Lung (tissue), 11 donors: ENCODE measurements at regions not wholly inside any gene's neighbourhood (a gene's known extent, or its start where the extent isn't known, plus 50 kb on each side); places are given as distances from the start of the nearest gene placed in this dataset.

Experiments used
- ATAC-seq: fragments of 200-7000 bp; cut with Tn5 transposase; one replicate; pipeline ENCODE4 v1.9.1; 2020; ENCODE audit warnings: moderate number of reproducible peaks; ENCODE audit not compliant: insufficient read depth, low FRiP score
- DNase-seq, 3 donors: peaks; one replicate each; pipeline ENCODE4 v3.0.0-alpha.2; 2013 to 2017
- H3K27ac ChIP-seq, 2 donors: one replicate each; pipeline ENCODE4 v1.5.1; 2013; ENCODE audit warnings: mild to moderate bottlenecking in 2 of 2, moderate library complexity in 2 of 2, control low read depth in 1 of 2, inconsistent platforms in 1 of 2, low read depth in 1 of 2, low read length in 1 of 2
- H3K27me3 ChIP-seq, 3 donors: one replicate each; pipeline ENCODE4 v1.5.1; 2013; ENCODE audit warnings: low read length in 2 of 3; ENCODE audit not compliant: control insufficient read depth in 3 of 3, insufficient read depth in 3 of 3
- H3K36me3 ChIP-seq, 4 donors: one replicate each; pipeline ENCODE4 v1.5.1; 2013; ENCODE audit warnings: low read length in 4 of 4, mild to moderate bottlenecking in 1 of 4, moderate library complexity in 1 of 4; ENCODE audit not compliant: control insufficient read depth in 4 of 4, insufficient read depth in 4 of 4
- H3K4me1 ChIP-seq, 5 donors: one replicate each; pipeline ENCODE4 v1.5.1; 2013; ENCODE audit warnings: low read length in 5 of 5, mild to moderate bottlenecking in 2 of 5, moderate library complexity in 1 of 5; ENCODE audit not compliant: control insufficient read depth in 5 of 5, insufficient read depth in 5 of 5
- H3K4me3 ChIP-seq: one replicate; pipeline ENCODE4 v1.5.1; 2013; ENCODE audit warnings: mild to moderate bottlenecking, control low read depth, moderate library complexity
- H3K9ac ChIP-seq, 2 donors: one replicate each; pipeline ENCODE4 v1.5.1; 2013; ENCODE audit warnings: low read length in 2 of 2, control low read depth in 1 of 2; ENCODE audit not compliant: insufficient read depth in 1 of 2
- H3K9me3 ChIP-seq, 4 donors: one replicate each; pipeline ENCODE4 v1.5.1; 2013; ENCODE audit warnings: low read length in 3 of 4, mild to moderate bottlenecking in 1 of 4, moderate library complexity in 1 of 4; ENCODE audit not compliant: control insufficient read depth in 4 of 4, insufficient read depth in 3 of 4
- CTCF ChIP-seq: IDR thresholded peaks from 2 replicates; pipeline ENCODE4 v1.5.1; 2012; ENCODE audit warnings: mild to moderate bottlenecking; ENCODE audit errors: control extremely low read depth, extremely low read depth
- WGBS, 2 donors: extraction: QIAGEN DNeasy Blood & Tissue Kit; methylation state at CpG; one replicate each; pipeline ENCODE4 v1.1.7; 2013; 5-methylcytosine and 5-hydroxymethylcytosine counted together
- donor health status: control.
- donor health status: control.
- donor health status: Bipolar disorder and iron deficiency.
- donor health status: healthy.
- donor health status: DM: yes; HTN: yes; CAD: no.

- Histone ChIP-seq H3K27me3 (no peaks in the 10 kb centered on the region), H3K4me1 (no peaks in the 10 kb centered on the region), H3K4me3 (no peak overlapping the region), H3K9ac (no peak overlapping the region), H3K27ac (no peak overlapping the region), H3K9me3 (no peaks in the 10 kb centered on the region), H3K36me3 (no peaks in the 10 kb centered on the region)
- WGBS, 2 donors = 93 to 99% methylated on average over 6 of the region's 6 CpGs
- DNase-seq (no peak), ATAC-seq (no peak)
- no peak for TF ChIP-seq CTCF
Measured at GRCh38 chr18:64295839-64296238, 147.0 kb upstream of the LINC00305 start.

GRCh38 chr18:64294967-64295366 is 146.1 kb upstream of the LINC00305 start:
- H3K27ac ChIP-seq = no peak overlapping the region
- H3K4me3 ChIP-seq = no peak overlapping the region
- WGBS, 2 donors = 81 to 92% methylated on average over 4 of the region's 4 CpGs
- no peaks in the 10 kb centered on the region for H3K36me3 ChIP-seq
- H3K4me1 ChIP-seq = no peaks in the 10 kb centered on the region
- ATAC-seq (no peak), DNase-seq (no peak)
- H3K27me3 ChIP-seq = no peaks in the 10 kb centered on the region
- TF ChIP-seq CTCF = no peak
- H3K9me3 ChIP-seq = no peaks in the 10 kb centered on the region
- H3K9ac ChIP-seq = no peak overlapping the region

GRCh38 chr18:64288432-64288831 is 139.5 kb upstream of the LINC00305 start:
- ATAC-seq (no peak), DNase-seq (no peak)
- 75 to 90% methylated on average over 2 of the region's 2 CpGs for WGBS, 2 donors
- H3K4me1 ChIP-seq = no peaks in the 10 kb centered on the region
- no peak overlapping the region for H3K9ac ChIP-seq
- H3K4me3 ChIP-seq = no peak overlapping the region
- no peaks in the 10 kb centered on the region for H3K9me3 ChIP-seq
- no peaks in the 10 kb centered on the region for H3K36me3 ChIP-seq
- no peak for TF ChIP-seq CTCF
- H3K27ac ChIP-seq = no peak overlapping the region
- H3K27me3 ChIP-seq = no peaks in the 10 kb centered on the region

- Histone ChIP-seq H3K36me3 (no peaks in the 10 kb centered on the region), H3K27me3 (no peaks in the 10 kb centered on the region), H3K4me1 (no peaks in the 10 kb centered on the region), H3K9me3 (no peaks in the 10 kb centered on the region), H3K9ac (no peak overlapping the region), H3K4me3 (no peak overlapping the region), H3K27ac (no peak overlapping the region)
- WGBS, 2 donors = 71 to 84% methylated on average over 4 of the region's 4 CpGs
- DNase-seq (no peak), ATAC-seq (no peak)
- no peak for TF ChIP-seq CTCF
Measured at GRCh38 chr18:64287926-64288325, 139.0 kb upstream of the LINC00305 start.
